HG02623 (cell line): ENCODE measurements at regions not wholly inside any gene's neighbourhood (a gene's known extent, or its start where the extent isn't known, plus 50 kb on each side); places are given as distances from the start of the nearest gene placed in this dataset.

ENCODE experiments used
- ATAC-seq: cut with Tn5 transposase; IDR thresholded peaks from one replicate; pipeline ENCODE4 v1.9.1; 2021; ENCODE audit warnings: moderate library complexity; ENCODE audit not compliant: unreplicated experiment

DNA sequence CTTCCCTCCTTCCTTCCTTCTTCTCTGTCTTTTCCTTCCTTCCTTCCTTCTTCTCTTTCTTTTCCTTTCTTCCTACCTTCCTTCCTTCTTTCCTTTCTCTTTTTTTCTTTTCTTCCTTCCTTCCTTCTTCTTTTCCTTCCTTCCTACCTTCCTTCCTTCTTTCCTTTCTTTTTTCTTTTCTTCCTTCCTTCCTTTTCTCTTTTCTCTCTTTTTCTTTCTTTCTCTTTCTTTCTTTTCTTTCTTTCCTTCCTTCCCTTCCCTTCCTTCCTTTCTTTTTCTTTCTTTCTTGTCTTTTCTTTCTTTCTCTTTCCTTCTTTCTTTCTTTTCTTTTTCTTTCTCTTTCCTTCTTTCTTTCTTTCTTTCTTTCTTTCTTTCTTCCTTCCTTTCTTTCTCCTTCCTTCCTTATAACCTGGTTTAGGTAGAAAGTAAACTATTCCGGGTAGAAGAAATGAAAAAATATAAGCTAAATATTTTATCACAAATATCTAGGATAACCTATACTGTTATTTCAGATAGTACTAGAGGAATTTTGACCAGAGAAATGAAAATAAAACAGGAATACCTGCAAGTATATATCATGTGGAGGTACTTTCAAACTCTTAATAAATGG, 1741.8 kb upstream of the CDH9 start:
- ATAC-seq = no peak

DNA sequence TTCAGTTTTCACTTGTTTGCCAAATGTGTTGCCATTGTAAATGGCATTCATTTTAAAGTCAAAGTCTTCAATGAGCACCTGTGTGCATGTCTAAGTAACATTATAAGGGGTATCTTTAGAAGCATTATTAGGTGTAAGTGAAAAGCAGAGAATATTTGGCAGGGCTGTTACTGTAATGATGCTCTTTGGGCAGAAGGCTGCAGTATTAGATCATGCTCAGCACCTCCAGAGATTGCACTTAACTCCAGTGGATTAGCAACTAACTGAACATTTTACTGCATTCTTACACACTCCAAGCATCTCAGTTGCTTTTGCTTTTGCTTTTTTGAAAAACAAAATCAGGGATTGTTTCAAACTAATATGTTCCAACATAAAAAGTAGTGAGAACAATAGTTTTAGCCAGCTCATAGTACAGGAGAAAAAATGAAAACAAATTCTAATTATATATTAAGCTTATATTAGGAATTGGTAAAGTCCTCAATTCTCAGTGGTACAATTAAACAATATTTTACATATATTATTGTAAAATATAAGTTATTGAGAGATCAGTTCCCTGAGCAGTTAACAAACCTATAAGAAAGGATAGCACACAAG, 1740.9 kb upstream of the CDH9 start:
- ATAC-seq = no peak

DNA sequence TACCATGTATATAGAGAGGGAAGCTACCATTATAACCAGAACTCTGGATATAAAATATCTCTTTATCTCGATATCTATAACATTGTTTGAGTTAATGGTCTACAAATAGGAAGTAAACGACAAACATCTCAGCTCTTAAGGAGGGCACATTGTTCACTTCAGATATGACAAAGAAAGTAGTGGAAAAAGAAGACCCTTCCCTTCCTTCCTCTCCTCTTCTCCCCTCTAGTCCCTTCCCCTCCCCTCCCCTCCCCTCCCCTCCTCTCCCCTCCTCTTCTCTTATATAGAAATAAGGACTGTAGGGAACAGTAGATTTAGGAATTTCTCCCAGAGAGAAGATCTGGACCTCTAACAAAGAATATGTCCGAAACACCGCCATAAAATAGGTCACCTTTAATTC, 1731.9 kb upstream of the CDH9 start:
- ATAC-seq = no peak

DNA sequence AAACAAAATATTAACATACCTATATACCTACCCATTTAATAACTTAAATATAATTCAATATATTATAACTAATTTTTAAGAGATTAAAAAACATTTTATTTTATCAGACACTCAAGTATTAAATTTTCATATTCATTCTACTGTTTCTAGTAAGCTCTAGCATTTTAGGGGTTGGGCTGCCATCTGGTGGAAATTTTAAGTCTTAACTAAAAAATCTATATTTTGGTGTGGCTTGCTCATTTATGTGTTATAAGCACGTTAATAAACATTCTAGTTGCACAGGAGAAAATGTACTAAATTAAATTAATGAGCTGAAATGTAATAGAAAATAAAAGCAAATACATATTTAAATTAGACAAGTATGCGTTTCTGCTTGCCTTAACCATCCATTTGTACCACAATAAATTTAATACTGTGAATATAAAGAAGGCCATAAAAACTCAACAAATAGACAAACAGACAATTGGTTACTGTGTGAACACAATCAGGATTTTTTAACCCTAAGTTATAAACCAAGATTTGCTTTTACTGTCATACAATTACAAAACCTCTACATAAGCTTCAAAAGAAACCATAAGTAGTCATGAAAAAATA, 1728.3 kb upstream of the CDH9 start:
- no peak for ATAC-seq

DNA sequence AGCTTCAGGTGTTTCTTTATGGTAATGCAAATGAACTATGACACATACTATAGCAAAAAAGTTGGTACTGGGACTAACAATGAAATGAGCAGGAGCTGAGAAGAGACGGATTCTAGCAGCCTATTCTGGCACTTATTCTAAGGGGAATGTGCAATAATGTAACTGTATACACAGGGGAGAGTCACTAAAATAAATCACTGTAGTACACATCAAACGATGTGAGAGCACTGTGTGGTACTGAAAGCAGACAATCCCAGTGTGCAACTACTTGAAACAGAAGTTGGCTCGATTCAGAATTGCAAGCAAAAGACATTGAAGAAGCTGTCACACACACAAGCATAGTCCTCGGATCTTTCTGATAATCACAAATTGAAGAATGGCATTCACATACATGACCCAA, 1713.0 kb upstream of the CDH9 start:
- ATAC-seq = no peak

DNA sequence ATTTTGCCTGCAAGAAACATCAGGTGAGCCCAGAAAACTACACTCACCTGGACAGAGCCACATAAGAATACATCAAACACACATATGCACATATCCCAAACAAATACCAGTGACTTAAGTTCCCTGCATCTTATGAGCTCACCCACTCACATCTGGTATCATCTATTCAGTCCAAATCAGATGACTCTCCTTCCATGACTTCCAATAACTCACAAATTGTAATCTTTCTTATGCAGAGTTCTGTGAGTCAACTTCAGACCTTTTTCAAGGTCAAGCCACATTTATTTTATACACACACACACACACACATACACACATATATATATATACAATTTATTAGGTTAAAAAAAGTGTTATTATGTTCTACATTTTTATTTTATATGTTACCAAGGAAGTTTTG, 1711.9 kb upstream of the CDH9 start:
- no peak for ATAC-seq

DNA sequence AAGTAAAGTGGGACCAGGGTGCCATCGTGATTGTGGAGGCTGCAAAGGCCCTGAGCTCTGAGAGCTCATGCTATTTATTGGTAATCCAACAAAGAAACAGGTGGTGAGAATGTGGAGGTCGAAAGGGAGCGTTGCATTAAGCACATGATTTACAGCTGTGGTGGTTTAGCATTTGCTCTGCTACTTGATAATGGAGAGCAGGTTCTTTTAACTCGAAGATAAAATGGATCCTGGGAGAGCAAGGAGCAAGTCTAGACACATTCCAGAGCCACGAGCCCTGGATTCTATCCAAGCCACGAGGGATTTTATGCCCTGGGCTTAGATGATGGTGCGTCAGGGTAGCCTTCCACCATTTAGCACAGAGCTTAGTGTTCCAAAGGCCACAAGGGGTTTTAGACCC, 1710.1 kb upstream of the CDH9 start:
- ATAC-seq = no peak

DNA sequence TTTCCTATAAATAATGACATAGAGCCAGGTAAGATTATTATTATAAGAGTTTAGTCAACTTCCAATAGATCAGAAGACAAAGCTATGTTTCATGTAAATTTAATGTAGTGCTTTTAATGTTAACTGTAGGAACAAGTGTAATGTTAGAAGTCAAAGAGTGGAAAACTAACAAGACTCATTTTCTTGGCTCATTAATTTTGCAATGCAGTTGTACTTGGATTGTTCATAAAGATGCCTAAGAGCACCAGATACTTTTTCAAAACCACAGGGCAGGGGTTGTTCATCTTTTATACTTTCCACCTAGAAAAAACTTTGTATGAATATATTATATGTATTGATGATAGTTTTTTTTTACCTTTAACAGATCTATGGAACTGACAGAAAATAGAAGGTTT, 1705.3 kb upstream of the CDH9 start:
- no peak for ATAC-seq

DNA sequence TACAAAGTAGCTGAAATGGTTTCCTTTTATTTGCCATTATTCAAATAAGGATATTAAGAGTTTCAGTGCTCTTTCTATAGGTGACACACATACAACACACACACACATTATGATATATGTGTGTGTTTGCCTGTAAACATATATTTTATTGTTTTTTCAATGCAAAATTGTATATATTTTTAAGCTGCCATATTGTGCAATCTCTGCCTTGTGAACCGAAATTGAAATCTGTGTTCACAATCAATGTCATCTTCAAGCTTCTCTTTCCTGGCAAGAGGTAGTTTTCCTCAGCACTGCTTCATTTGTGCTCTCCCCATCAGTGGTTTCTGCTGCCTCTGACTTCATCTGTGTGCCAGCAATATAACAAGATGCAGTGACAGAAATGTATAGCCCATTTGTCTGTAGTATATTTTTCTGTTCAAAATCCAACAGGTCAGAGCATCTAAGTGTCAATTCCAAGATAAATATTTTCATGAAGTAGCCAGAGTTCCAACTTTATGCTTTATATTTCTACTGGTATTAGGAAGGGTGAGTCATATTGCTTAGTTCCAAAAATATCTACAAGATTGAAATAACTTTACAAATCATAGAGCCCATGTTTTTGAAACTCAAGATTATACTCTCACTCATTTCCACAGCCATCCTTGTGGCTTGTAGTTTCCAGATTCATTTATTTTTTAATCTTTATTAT, 1704.8 kb upstream of the CDH9 start:
- no peak for ATAC-seq

DNA sequence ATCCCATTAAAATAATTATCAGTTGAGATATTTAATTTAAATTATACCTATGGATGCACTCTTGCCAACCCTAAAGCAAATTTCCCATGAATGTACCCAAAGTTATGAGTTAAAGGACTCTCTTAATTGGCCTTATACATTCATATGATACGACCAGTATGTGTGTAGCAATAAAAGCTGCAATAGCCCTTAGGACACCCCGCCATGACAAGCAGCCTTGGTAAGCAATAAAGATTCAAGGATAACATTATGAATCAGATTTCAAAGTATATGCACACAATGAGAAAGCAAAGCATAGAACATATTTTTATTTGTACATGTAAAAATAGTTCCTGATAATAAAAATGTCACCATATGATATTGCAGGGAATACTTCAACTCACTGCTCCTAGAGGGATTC, 1699.3 kb upstream of the CDH9 start:
- no peak for ATAC-seq

DNA sequence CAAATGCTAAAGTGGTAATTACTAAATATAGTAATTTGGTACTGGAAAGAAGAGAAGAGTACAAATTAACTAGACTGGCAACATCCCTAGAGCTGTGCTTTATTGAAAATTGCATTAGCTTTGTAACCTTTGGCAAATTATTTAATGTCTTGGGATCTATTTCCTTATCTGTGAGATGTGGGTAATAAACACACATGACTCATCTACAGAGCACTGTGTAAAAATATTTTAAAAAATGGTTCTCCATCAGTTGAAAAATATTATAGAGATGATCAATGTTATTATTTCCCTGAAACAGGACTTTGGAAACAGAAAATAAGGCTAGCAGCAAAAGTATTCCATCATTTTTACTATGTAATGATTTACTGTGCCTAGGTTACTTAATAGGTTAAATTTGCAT, 1698.8 kb upstream of the CDH9 start:
- no peak for ATAC-seq

DNA sequence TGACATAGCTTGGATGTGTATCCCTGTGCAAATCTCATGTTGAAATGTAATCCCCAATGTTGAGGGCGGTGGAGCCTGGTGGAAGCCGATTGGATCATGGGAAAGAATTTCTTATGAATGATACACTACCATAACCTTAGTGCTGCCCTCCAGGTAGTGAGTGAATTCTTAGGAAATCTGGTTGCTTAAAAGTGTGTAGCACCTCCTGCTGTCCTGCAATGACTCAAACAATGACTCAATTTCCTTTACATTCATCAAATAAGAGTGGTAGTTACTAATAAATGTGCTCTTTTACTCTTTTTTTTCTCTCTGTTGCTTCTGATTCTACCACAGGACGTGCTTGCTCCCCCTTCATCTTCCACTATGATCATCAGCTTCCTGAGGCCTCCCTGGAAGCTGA, 1696.0 kb upstream of the CDH9 start:
- no peak for ATAC-seq

DNA sequence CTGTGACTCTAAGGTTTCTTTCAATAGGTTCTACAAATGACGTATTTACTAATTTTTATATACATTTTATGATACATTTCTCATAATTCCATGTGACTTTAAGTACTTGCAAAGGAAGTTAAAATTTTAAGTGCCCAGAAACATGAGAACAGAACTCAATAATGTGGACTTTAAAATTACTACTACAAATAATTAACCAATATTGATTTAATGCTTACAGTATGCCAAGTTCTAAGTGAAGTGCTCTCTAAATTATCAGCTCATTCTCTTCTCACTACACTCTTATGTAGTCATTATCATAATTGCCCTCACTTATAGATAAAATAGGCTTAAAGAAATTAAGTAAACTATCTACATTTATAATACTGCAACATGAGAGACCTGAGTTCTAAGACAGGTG, 1690.7 kb upstream of the CDH9 start:
- no peak for ATAC-seq

DNA sequence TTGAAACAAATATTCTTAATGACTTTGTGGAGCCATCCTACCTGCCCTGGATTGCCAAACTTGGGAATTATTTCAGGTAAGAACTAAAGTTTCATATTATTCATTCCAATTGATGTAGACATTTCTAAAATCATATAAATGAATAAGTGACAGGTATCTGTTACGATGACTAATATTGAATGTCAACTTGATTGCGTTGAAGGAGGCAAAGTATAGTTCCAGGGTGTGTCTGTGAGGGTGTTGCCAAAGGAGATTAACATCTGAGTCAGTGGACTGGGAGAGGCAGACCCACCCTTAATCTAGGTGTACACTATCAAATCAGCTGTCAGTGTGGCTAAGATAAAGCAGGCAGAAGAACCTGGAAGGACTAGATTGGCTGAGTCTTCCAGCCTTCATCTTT, 1688.4 kb upstream of the CDH9 start:
- no peak for ATAC-seq

DNA sequence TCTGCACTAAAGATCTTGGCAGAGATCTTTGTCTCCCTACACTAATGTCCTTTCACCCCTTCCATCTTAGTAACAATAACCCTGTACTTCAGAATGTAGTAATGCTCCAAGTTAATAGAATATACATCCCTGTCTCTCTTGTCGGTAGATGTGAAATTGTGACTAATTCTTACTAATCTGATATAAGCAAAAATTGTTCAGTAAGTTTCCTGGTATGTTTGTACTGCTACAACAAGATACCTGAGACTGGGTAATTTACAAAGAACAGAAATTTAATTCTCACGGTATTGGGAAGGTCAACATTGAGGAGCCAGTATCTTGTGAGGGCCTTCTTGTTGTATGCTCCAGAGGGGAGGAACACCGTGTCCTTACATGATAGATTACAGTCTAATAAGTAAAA, 1686.6 kb upstream of the CDH9 start:
- no peak for ATAC-seq

DNA sequence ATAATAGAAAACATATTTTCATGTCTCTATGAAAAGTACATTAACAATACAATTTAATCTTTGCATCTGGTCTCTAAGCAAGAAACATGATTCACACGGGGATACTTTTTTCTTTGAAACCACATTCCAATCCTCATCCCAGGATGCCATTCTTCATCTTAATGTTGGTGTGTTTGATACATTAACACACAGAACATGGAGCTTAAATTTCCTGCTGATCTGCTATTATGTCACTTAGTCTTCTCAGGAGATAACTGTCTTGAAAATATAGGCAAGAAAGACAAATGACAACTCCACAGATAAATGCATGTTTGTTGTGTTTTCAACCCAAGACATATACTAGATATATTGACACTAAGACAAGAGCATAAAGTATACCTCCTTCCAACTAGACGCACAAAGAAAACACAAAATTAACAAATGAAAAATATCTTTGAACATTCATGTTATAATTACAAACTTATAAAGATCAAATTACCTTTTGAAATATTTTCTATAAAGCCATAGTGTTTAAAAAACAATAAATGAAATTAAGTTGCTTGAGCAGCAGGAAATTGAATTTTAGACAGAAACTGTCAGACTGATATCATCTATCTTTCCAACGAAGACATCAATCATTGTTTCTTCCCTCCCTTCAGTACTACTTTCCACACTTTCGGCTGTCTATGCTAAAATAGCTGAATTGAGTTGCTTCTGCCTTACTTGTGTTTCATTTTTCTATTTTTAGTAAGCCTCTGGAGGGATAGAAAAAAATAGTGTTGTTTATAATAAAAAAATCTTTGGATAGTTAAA, 1676.7 kb upstream of the CDH9 start:
- no peak for ATAC-seq

DNA sequence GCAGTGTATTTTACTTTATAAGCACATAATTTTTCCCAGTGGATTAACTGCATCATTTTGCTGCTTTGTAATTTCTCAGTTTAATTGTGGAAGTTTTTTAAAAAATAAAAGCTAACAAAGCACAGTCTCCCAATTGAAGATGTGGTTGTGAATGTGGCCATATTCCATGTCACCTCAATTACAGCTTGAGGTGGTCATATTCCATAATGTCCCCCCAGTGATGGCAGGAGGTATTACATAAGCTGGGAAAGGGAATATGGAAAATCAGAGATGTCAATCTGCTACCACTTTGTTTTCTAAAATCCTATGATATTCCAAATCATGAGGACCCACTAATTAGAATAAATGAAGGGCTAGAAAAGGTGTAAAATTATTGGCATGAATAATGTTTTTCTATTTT, 1672.0 kb upstream of the CDH9 start:
- no peak for ATAC-seq

DNA sequence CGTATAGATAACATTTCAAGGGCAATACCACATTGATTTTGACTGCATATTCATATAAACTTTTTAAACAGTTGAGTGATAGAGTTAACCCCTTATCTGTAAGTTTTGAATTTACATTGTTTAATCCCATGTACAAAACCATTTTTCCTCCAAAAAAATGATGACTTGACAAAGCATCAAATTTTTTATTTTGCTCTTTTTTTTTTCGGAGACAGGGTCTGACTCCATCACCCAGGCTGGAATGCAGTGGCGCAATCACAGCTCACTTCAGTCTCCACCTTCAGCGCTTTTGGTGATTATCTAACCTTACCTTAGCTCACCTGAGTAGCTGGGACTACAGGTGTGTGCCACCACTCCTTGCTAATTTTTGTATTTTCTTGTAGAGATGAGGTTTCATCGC, 1670.1 kb upstream of the CDH9 start:
- no peak for ATAC-seq

DNA sequence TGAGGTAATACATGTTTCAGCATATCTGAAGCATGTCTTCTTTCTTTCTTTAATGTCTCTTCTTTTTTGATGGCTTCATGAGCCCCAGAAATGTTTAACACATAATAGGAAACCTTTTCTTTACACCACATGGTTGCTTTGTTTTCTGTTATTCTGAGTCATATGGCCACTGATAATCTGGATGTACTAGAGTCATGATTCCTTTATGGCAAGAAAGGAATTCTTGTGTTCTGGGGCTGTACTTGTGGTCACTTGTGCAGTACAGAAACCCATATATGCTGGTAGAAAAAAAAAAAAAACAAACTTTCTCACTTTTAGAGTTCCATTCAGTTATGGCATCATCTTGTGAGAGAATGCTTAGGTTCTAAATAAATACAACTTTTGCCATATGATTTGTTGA, 1669.3 kb upstream of the CDH9 start:
- ATAC-seq = no peak

DNA sequence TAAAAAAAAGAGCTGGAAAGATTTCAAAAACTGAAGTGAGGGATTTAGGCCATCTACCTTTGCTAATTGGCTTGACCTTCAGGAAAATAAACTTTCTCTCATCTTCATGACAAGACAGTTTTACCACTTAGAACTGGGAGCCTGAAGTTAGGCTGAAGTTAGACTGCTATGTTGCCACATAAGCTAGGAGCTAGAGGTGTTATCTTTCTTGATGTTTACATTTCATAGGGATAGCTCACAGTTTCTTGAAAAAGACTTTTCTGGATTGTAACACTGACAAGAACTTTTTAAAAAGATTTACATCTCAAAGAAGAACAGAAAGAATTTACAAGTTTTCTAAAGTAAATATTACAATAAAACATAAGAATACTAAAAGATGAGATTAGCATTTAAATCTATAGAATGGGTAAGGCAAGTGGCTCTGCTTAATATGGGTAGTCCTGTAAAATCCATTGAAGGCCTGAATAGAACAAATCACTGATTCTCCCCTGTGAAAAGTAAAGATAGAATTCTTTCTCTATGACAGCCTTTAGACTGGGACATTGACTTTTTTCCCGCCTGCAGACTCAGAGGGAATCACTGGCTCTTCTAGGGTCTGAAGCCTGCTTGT, 1665.4 kb upstream of the CDH9 start:
- no peak for ATAC-seq

DNA sequence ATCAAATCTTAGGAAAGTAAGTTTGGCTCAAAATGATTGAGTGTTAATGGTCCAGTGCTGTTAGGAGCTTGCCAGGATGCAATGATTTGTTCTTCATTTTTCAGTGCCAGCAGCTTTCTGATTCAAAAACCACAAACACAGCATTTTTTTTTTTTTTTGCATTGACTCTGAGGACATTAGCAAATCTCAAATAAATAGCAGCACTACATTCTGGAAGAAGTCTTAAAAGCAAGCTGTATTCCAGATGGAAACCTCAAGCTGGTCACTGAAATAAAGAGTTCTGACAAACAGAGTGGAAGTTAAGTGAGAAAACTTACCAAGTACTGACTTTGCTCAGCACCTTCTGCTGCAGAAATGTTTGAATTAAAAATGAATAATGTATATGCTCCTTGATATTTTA, 1653.1 kb upstream of the CDH9 start:
- ATAC-seq = no peak
